Panc1 (cell line): ENCODE measurements at regions not wholly inside any gene's neighbourhood (a gene's known extent, or its start where the extent isn't known, plus 50 kb on each side); places are given as distances from the start of the nearest gene placed in this dataset.

ENCODE experiments used
- TCF7L2 ChIP-seq: IDR thresholded peaks from 2 replicates; pipeline ENCODE4 v1.6.1; 2011; ENCODE audit warnings: mild to moderate bottlenecking, low read depth, low read length, inconsistent platforms
- TF ChIP-seq, protein P1 (sequence below): fragments of 450-650 bp; IDR thresholded peaks from 2 replicates; pipeline ENCODE4 v1.5.1; 2017; ENCODE audit warnings: mild to moderate bottlenecking

DNA sequence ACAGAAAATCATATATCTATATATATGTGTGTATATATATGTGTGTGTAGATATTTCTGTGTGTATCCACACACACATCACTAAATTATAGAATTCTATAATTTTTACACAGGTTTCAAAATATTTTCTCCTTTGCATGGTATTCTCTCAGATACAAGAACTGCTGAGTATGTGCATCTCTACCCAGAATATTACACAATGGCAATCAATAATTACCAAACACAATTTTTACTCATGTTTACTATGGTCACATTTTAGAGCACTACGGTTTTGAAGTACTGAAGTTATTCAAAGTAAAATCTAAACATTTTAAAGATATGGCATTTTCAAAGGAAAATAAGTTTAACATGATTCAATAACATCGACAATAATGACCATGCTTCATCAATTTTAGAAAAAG lies 258.5 kb downstream of the PAX3 start:
- TF ChIP-seq, protein P1, sequence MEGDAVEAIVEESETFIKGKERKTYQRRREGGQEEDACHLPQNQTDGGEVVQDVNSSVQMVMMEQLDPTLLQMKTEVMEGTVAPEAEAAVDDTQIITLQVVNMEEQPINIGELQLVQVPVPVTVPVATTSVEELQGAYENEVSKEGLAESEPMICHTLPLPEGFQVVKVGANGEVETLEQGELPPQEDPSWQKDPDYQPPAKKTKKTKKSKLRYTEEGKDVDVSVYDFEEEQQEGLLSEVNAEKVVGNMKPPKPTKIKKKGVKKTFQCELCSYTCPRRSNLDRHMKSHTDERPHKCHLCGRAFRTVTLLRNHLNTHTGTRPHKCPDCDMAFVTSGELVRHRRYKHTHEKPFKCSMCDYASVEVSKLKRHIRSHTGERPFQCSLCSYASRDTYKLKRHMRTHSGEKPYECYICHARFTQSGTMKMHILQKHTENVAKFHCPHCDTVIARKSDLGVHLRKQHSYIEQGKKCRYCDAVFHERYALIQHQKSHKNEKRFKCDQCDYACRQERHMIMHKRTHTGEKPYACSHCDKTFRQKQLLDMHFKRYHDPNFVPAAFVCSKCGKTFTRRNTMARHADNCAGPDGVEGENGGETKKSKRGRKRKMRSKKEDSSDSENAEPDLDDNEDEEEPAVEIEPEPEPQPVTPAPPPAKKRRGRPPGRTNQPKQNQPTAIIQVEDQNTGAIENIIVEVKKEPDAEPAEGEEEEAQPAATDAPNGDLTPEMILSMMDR, result no peak
- TF ChIP-seq TCF7L2, result no peak
